GM12878 (cell line): ENCODE measurements at regions not wholly inside any gene's neighbourhood (a gene's known extent, or its start where the extent isn't known, plus 50 kb on each side); places are given as distances from the start of the nearest gene placed in this dataset.

ENCODE experiments used
- ATAC-seq: fragments of 200-7000 bp; cut with Tn5 transposase; 3 replicates; pipeline ENCODE4 v1.9.1; 2020; ENCODE audit warnings: mild to moderate bottlenecking, moderate library complexity
- BruUV-seq: library from RNA; stranded (reverse); fragments of 400-500 nt; replicated peaks from 2 replicates; lab custom pipeline; 2021; lab: Mats Ljungman, UMichigan
- CTCF ChIA-PET: fragments of 300-600 bp; sonication (Branson Sonifier 250); formaldehyde crosslinking; extraction: SDS; loops from one replicate; lab custom pipeline; 2021; ENCODE audit warnings: inconsistent platforms; lab: Yijun Ruan, JAX
- POLR2A ChIA-PET: fragments of 350-600 bp; formaldehyde crosslinking; extraction: SDS; loops from one replicate; lab custom pipeline; 2021; ENCODE audit warnings: inconsistent platforms; lab: Charles Lee
- RAD21 ChIA-PET: fragments of 300-600 bp; sonication (Branson Sonifier 250); formaldehyde crosslinking; loops from one replicate; lab custom pipeline; 2023; ENCODE audit warnings: antibody characterized with exemption; ENCODE audit not compliant: unreplicated experiment; lab: Charles Lee
- SMC1A ChIA-PET: fragments of 300-600 bp; sonication (Branson Sonifier 250); formaldehyde crosslinking; loops from one replicate; lab custom pipeline; 2023; ENCODE audit not compliant: unreplicated experiment, uncharacterized antibody; lab: Charles Lee
- DNase-seq: peaks from one replicate; pipeline ENCODE4 v3.0.0-alpha.2; 2011; ENCODE audit warnings: low read depth, low spot score
- FAIRE-seq: peaks from 3 replicates; lab custom pipeline; 2011; peaks lifted over from hg19 to GRCh38; lab: Jason Lieb, UNC
- H2AFZ ChIP-seq: 2 replicates; pipeline ENCODE4 v1.6.0; 2011; ENCODE audit warnings: low read depth, low read length, control low read depth; ENCODE audit not compliant: control insufficient read depth
- H3K27ac ChIP-seq: 2 replicates; pipeline ENCODE4 v1.5.1; 2011; ENCODE audit warnings: control low read depth; ENCODE audit not compliant: control insufficient read depth, insufficient read depth
- H3K27me3 ChIP-seq, 2 experiments: replicated peaks in 1 of 2; 2 replicates each; pipeline versions ENCODE4 v1.6.0 to v1.6.1; 2011; ENCODE audit warnings: low read length in 1 of 2; ENCODE audit not compliant: control insufficient read depth in 2 of 2, insufficient read depth in 2 of 2
- H3K36me3 ChIP-seq, 2 experiments: 2 replicates each; pipeline ENCODE4 v1.5.1; 2011; ENCODE audit warnings: low read length in 1 of 2; ENCODE audit not compliant: control insufficient read depth in 2 of 2, insufficient read depth in 2 of 2
- H3K4me1 ChIP-seq: 2 replicates; pipeline ENCODE4 v1.6.1; 2011; ENCODE audit warnings: mild to moderate bottlenecking, low read length, moderate library complexity, mixed read lengths; ENCODE audit not compliant: control insufficient read depth, insufficient read depth
- H3K4me2 ChIP-seq: 2 replicates; pipeline ENCODE4 v1.6.0; 2011; ENCODE audit warnings: control low read depth; ENCODE audit not compliant: control insufficient read depth, insufficient read depth
- H3K4me3 ChIP-seq: fragments of 200-600 bp; sonication (generic); 2 replicates; pipeline ENCODE4 v1.5.1; 2016
- H3K79me2 ChIP-seq: 2 replicates; pipeline ENCODE4 v1.6.0; 2011; ENCODE audit warnings: low read length; ENCODE audit not compliant: control insufficient read depth, insufficient read depth
- H3K9ac ChIP-seq: 2 replicates; pipeline ENCODE4 v1.8.0; 2011; ENCODE audit warnings: low read length, control low read depth, mixed read lengths; ENCODE audit not compliant: control insufficient read depth, insufficient read depth
- H3K9me3 ChIP-seq: replicated peaks from 3 replicates; pipeline ENCODE4 v1.5.1; 2011; ENCODE audit warnings: mild to moderate bottlenecking, low read length; ENCODE audit not compliant: control insufficient read depth, insufficient read depth
- H4K20me1 ChIP-seq: 2 replicates; pipeline ENCODE4 v1.6.0; 2011; ENCODE audit not compliant: control insufficient read depth, insufficient read depth
- BACH1 ChIP-seq: fragments of 450-650 bp; IDR thresholded peaks from 2 replicates; pipeline ENCODE4 v1.6.1; 2017; ENCODE audit warnings: mild to moderate bottlenecking, borderline replicate concordance
- CBFB ChIP-seq: IDR thresholded peaks from 2 replicates; pipeline ENCODE4 v1.6.1; 2016; ENCODE audit warnings: antibody characterized with exemption, low read depth
- EED ChIP-seq: sonication (generic); IDR thresholded peaks from 2 replicates; pipeline ENCODE4 v1.6.1; 2016; ENCODE audit warnings: antibody characterized with exemption, low read depth
- IRF4 ChIP-seq: IDR thresholded peaks from 2 replicates; pipeline ENCODE4 v1.6.1; 2011; ENCODE audit warnings: low read depth, low read length
- JUND ChIP-seq: IDR thresholded peaks from 2 replicates; pipeline ENCODE4 v1.6.1; 2012; ENCODE audit warnings: low read depth, mild to moderate bottlenecking, low read length, improper control_type of control experiment, moderate library complexity
- KLF5 ChIP-seq: fragments of 450-650 bp; IDR thresholded peaks from 2 replicates; pipeline ENCODE4 v1.6.1; 2014; ENCODE audit warnings: mild to moderate bottlenecking; ENCODE audit not compliant: partially characterized antibody
- MEF2A ChIP-seq: IDR thresholded peaks from 2 replicates; pipeline ENCODE4 v1.6.1; 2011; ENCODE audit warnings: low read depth, mild to moderate bottlenecking, low read length, moderate library complexity; ENCODE audit not compliant: insufficient read depth
- NFXL1 ChIP-seq: fragments of 450-650 bp; IDR thresholded peaks from 2 replicates; pipeline ENCODE4 v1.6.1; 2017; ENCODE audit warnings: antibody characterized with exemption, mild to moderate bottlenecking, borderline replicate concordance
- STAT3 ChIP-seq: IDR thresholded peaks from 2 replicates; pipeline ENCODE4 v1.6.1; 2011; ENCODE audit warnings: low read depth, low read length, improper control_type of control experiment
- ZNF24 ChIP-seq: fragments of 450-650 bp; IDR thresholded peaks from 2 replicates; pipeline ENCODE4 v1.6.1; 2017; ENCODE audit warnings: antibody characterized with exemption, mild to moderate bottlenecking
- WGBS: methylation state at CpG from one replicate; pipeline ENCODE4 v1.1.6; 2016; ENCODE audit warnings: low lambda C conversion rate; ENCODE audit not compliant: insufficient replicate concordance, insufficient coverage; ENCODE audit errors: missing lambda C conversion rate; 5-methylcytosine and 5-hydroxymethylcytosine counted together
- in situ Hi-C: fragments of 300-500 bp; cut with MboI; formaldehyde crosslinking; loops from 9 replicates; pipeline ENCODE4 v1.14.3; 2018; ENCODE audit warnings: mixed read lengths
- intact Hi-C: fragments of 100-400 bp; cut with micrococcal nuclease; formaldehyde crosslinking; loops from one replicate; pipeline ENCODE4 v1.14.2; 2022; ENCODE audit not compliant: unreplicated experiment
- TF ChIP-seq, protein P1 (sequence below): fragments of 450-650 bp; IDR thresholded peaks from 2 replicates; pipeline ENCODE4 v1.6.1; 2017; ENCODE audit warnings: borderline replicate concordance
- TF ChIP-seq, protein P2 (sequence below): fragments of 450-650 bp; IDR thresholded peaks from 2 replicates; pipeline ENCODE4 v1.6.1; 2017; ENCODE audit warnings: low read depth, mild to moderate bottlenecking, moderate library complexity
- TF ChIP-seq, protein P3 (sequence below): fragments of 450-650 bp; formaldehyde crosslinking; IDR thresholded peaks from 2 replicates; pipeline ENCODE4 v1.5.0; 2022; ENCODE audit warnings: mild to moderate bottlenecking, missing genetic modification characterization

DNA sequence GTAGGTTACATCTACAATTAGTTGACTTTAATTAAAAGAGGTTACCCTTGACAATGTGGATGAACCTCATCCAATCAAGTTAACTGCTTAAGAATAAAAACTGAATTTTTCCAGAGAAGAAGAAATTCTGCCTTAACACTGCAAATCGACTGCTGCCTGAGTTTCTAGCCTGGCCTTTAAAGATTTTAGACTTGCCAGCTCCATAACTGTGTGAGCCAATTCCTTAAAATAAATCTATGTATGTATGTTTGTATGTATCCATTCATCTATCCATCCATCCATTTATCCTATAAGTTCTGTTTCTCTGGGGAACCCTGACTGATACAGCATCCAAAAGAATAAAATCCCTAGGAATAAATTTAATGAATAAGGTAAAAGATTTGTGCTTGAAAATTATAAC lies 136.1 kb downstream of the TMEM38B start (continued):
- TF ChIP-seq, protein P1, sequence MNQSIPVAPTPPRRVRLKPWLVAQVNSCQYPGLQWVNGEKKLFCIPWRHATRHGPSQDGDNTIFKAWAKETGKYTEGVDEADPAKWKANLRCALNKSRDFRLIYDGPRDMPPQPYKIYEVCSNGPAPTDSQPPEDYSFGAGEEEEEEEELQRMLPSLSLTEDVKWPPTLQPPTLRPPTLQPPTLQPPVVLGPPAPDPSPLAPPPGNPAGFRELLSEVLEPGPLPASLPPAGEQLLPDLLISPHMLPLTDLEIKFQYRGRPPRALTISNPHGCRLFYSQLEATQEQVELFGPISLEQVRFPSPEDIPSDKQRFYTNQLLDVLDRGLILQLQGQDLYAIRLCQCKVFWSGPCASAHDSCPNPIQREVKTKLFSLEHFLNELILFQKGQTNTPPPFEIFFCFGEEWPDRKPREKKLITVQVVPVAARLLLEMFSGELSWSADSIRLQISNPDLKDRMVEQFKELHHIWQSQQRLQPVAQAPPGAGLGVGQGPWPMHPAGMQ = no peak
- no peak for TF ChIP-seq IRF4
- TF ChIP-seq NFXL1 = no peak
- no peak for TF ChIP-seq STAT3
- no peak for TF ChIP-seq BACH1

DNA sequence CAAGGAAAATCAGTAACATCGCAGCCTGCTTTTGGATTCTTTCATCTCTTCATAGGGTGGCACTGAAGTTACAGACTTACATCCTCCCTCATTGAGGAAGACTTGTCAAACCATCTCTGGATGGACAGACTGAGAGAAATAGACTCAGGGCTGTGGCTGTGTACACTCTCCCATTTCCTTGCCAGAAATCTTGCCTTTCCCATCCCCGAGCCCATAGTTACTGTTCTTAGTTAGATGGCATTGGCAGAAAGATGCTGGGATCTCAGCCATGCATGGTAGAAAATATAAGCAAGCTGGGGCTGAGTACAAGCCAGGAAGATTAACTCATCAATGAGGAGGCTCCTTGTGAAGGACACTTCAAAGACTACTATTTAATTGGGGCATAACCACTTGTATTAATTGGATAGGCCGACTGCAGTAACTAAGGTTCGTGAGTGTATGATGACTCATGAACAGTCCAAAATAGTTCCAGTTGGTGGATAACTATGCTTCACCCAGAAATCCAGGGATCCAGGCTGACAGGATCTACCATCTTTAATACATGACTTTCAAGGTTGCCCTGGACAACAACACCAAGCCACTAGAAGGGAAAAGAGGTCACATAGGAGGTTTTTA lies 137.9 kb downstream of the TMEM38B start:
- Histone ChIP-seq H3K27ac (no peak overlapping the region), H3K9me3 (no peaks in the 10 kb centered on the region), H3K36me3 (no peaks in the 10 kb centered on the region), H3K4me1 (no peaks in the 10 kb centered on the region), H3K27me3 (no peaks in the 10 kb centered on the region; a peak in 1 of 4 replicates), H2AFZ (no peak overlapping the region), H4K20me1 (no peaks in the 10 kb centered on the region), H3K9ac (no peak overlapping the region), H3K79me2 (no peaks in the 10 kb centered on the region), H3K4me3 (no peak overlapping the region), H3K4me2 (no peak overlapping the region)
- 17% methylated on average over 4 of the region's 4 CpGs for WGBS
- FAIRE-seq (no peak), DNase-seq (no peak), ATAC-seq (no peak)
- ChIA-PET POLR2A (no interaction called here), CTCF (no interaction called here), RAD21 (no interaction called here), SMC1A (no interaction called here)
- intact Hi-C loops (no loop called here), in situ Hi-C loops (no loop called here)
- BruUV-seq = no TSS peak
- TF ChIP-seq CBFB = no peak
- no peak for TF ChIP-seq KLF5
- TF ChIP-seq, protein P2, sequence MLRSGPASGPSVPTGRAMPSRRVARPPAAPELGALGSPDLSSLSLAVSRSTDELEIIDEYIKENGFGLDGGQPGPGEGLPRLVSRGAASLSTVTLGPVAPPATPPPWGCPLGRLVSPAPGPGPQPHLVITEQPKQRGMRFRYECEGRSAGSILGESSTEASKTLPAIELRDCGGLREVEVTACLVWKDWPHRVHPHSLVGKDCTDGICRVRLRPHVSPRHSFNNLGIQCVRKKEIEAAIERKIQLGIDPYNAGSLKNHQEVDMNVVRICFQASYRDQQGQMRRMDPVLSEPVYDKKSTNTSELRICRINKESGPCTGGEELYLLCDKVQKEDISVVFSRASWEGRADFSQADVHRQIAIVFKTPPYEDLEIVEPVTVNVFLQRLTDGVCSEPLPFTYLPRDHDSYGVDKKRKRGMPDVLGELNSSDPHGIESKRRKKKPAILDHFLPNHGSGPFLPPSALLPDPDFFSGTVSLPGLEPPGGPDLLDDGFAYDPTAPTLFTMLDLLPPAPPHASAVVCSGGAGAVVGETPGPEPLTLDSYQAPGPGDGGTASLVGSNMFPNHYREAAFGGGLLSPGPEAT = no peak
- TF ChIP-seq, protein P3, sequence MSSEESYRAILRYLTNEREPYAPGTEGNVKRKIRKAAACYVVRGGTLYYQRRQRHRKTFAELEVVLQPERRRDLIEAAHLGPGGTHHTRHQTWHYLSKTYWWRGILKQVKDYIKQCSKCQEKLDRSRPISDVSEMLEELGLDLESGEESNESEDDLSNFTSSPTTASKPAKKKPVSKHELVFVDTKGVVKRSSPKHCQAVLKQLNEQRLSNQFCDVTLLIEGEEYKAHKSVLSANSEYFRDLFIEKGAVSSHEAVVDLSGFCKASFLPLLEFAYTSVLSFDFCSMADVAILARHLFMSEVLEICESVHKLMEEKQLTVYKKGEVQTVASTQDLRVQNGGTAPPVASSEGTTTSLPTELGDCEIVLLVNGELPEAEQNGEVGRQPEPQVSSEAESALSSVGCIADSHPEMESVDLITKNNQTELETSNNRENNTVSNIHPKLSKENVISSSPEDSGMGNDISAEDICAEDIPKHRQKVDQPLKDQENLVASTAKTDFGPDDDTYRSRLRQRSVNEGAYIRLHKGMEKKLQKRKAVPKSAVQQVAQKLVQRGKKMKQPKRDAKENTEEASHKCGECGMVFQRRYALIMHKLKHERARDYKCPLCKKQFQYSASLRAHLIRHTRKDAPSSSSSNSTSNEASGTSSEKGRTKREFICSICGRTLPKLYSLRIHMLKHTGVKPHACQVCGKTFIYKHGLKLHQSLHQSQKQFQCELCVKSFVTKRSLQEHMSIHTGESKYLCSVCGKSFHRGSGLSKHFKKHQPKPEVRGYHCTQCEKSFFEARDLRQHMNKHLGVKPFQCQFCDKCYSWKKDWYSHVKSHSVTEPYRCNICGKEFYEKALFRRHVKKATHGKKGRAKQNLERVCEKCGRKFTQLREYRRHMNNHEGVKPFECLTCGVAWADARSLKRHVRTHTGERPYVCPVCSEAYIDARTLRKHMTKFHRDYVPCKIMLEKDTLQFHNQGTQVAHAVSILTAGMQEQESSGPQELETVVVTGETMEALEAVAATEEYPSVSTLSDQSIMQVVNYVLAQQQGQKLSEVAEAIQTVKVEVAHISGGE = no peak
- TF ChIP-seq STAT3 = no peak
- TF ChIP-seq EED = no peak
- no peak for TF ChIP-seq MEF2A
- TF ChIP-seq ZNF24 = no peak
- no peak for TF ChIP-seq JUND
